Endothelial cell of umbilical vein (primary cell): ENCODE measurements at regions not wholly inside any gene's neighbourhood (a gene's known extent, or its start where the extent isn't known, plus 50 kb on each side); places are given as distances from the start of the nearest gene placed in this dataset.

ENCODE experiments used
- BruUV-seq: library from RNA; stranded (reverse); fragments of 400-500 nt; replicated peaks from 2 replicates; lab custom pipeline; 2021; lab: Mats Ljungman, UMichigan
- CTCF ChIA-PET: fragments of 300-600, 350-600 bp; sonication (Branson Sonifier 250); formaldehyde crosslinking; loops from one replicate; lab custom pipeline; 2021; ENCODE audit warnings: antibody characterized with exemption, inconsistent platforms; lab: Charles Lee
- POLR2A ChIA-PET: fragments of 300-600, 350-600 bp; sonication (Branson Sonifier 250); formaldehyde crosslinking; loops from one replicate; lab custom pipeline; 2021; ENCODE audit warnings: antibody characterized with exemption, inconsistent platforms; lab: Charles Lee
- DNase-seq: peaks from one replicate; pipeline ENCODE4 v3.0.0-alpha.2; 2011; ENCODE audit warnings: low read depth, low spot score
- FAIRE-seq: peaks from 2 replicates; lab custom pipeline; 2011; peaks lifted over from hg19 to GRCh38; lab: Jason Lieb, UNC
- H2AFZ ChIP-seq: 2 replicates; pipeline ENCODE4 v1.6.0; 2012; ENCODE audit warnings: low read depth, low read length, control low read depth, inconsistent platforms
- H3K27ac ChIP-seq: 2 replicates; pipeline ENCODE4 v1.5.1; 2011; ENCODE audit warnings: low read depth, mild to moderate bottlenecking, control low read depth, low read length, moderate library complexity; ENCODE audit not compliant: insufficient read depth
- H3K27me3 ChIP-seq, 2 experiments: 2 replicates each; pipeline versions ENCODE4 v1.6.0 to v1.6.1; 2011; ENCODE audit warnings: low read length in 2 of 2, mixed read lengths in 1 of 2; ENCODE audit not compliant: control insufficient read depth in 2 of 2, insufficient read depth in 2 of 2
- H3K36me3 ChIP-seq, 2 experiments: 2 replicates in 1 of 2; 3 replicates in 1 of 2; pipeline ENCODE4 v1.5.1; 2011; ENCODE audit warnings: low read length in 2 of 2, mild to moderate bottlenecking in 1 of 2, moderate library complexity in 1 of 2; ENCODE audit not compliant: control insufficient read depth in 2 of 2, insufficient read depth in 2 of 2; ENCODE audit errors: extremely low read depth in 1 of 2
- H3K4me1 ChIP-seq: 3 replicates; pipeline ENCODE4 v1.5.1; 2011; ENCODE audit warnings: mild to moderate bottlenecking, low read length; ENCODE audit not compliant: control insufficient read depth, insufficient read depth; ENCODE audit errors: extremely low read depth
- H3K4me2 ChIP-seq: 2 replicates; pipeline ENCODE4 v1.6.1; 2011; ENCODE audit warnings: low read length, control low read depth, mixed read lengths; ENCODE audit not compliant: insufficient read depth
- H3K4me3 ChIP-seq, 3 experiments: fragments of 200-600 bp in 1 of 3; sonication (generic), shearing (Covaris generic) in 1 of 3; replicated peaks in 1 of 3; 2 replicates each; pipeline ENCODE4 v1.5.1; 2011 to 2016; ENCODE audit warnings: control low read depth in 3 of 3, low read length in 3 of 3, mild to moderate bottlenecking in 2 of 3, inconsistent platforms in 1 of 3, low read depth in 1 of 3, moderate library complexity in 1 of 3; ENCODE audit not compliant: insufficient read depth in 1 of 3
- H3K79me2 ChIP-seq: 2 replicates; pipeline ENCODE4 v1.6.0; 2012; ENCODE audit warnings: low read length, inconsistent platforms; ENCODE audit not compliant: control insufficient read depth, insufficient read depth
- H3K9ac ChIP-seq: replicated peaks from 2 replicates; pipeline ENCODE3; 2011; ENCODE audit warnings: low read length, control low read depth; ENCODE audit not compliant: insufficient read depth; ENCODE audit errors: extremely low read depth
- H3K9me1 ChIP-seq: replicated peaks from 3 replicates; pipeline ENCODE4 v1.6.0; 2011; ENCODE audit warnings: mild to moderate bottlenecking, low read length; ENCODE audit not compliant: control insufficient read depth, insufficient read depth; ENCODE audit errors: extremely low read depth
- H3K9me3 ChIP-seq: replicated peaks from 2 replicates; pipeline ENCODE4 v1.5.1; 2012; ENCODE audit warnings: low read length, inconsistent platforms; ENCODE audit not compliant: control insufficient read depth, insufficient read depth
- H4K20me1 ChIP-seq: replicated peaks from 2 replicates; pipeline ENCODE3; 2011; ENCODE audit warnings: mild to moderate bottlenecking, low read length; ENCODE audit not compliant: control insufficient read depth, insufficient read depth; ENCODE audit errors: extremely low read depth
- EZH2 ChIP-seq: IDR thresholded peaks from 2 replicates; pipeline ENCODE4 v1.6.1; 2012; ENCODE audit warnings: borderline replicate concordance, low read depth, mild to moderate bottlenecking, moderate library complexity, low read length, inconsistent platforms; ENCODE audit not compliant: severe bottlenecking
- FOS ChIP-seq: IDR thresholded peaks from 2 replicates; pipeline ENCODE4 v1.6.1; 2011; ENCODE audit warnings: mild to moderate bottlenecking, low read length, moderate library complexity, borderline replicate concordance; ENCODE audit not compliant: insufficient read depth
- GATA2 ChIP-seq: IDR thresholded peaks from 2 replicates; pipeline ENCODE4 v1.7.0; 2011; ENCODE audit warnings: low read depth, mild to moderate bottlenecking, moderate library complexity, mixed read lengths, low read length; ENCODE audit not compliant: insufficient read length, insufficient read depth
- JUN ChIP-seq: IDR thresholded peaks from 2 replicates; pipeline ENCODE4 v1.6.1; 2011; ENCODE audit warnings: borderline replicate concordance, low read depth; ENCODE audit not compliant: insufficient read length, insufficient read depth
- MAX ChIP-seq: IDR thresholded peaks from 2 replicates; pipeline ENCODE4 v1.6.1; 2011; ENCODE audit not compliant: insufficient read depth, insufficient read length
- MYC ChIP-seq: IDR thresholded peaks from one replicate; pipeline ENCODE4 v1.6.1; 2011; ENCODE audit warnings: mild to moderate bottlenecking, low read depth, low read length
- POLR2A ChIP-seq: IDR thresholded peaks from 2 replicates; pipeline ENCODE4 v1.6.1; 2012; ENCODE audit warnings: low read depth, mild to moderate bottlenecking, control low read depth, low read length
- POLR2AphosphoS5 ChIP-seq: IDR thresholded peaks from 2 replicates; pipeline ENCODE4 v1.6.1; 2012; ENCODE audit warnings: low read depth, mild to moderate bottlenecking, control low read depth, low read length, moderate library complexity; ENCODE audit not compliant: insufficient read depth
- dilution Hi-C: fragments of 300-500 bp; cut with MboI; formaldehyde crosslinking; loops from one replicate; pipeline ENCODE4 v1.15.0; 2019; ENCODE audit warnings: low sequenced_read_pairs; ENCODE audit not compliant: extremely low pct_ligation_motif_present
- intact Hi-C: fragments of 100-400 bp; cut with micrococcal nuclease; formaldehyde crosslinking; loops from one replicate; pipeline ENCODE4 v1.10.0; 2022
- TF ChIP-seq, protein P1 (sequence below), 2 donors: IDR thresholded peaks; 1 replicate in 1 of 2; 2 replicates in 1 of 2; pipeline ENCODE4 v1.5.1; 2011; ENCODE audit warnings: low read length in 2 of 2, mild to moderate bottlenecking in 2 of 2, moderate library complexity in 2 of 2, control low read depth in 1 of 2, inconsistent platforms in 1 of 2, low read depth in 1 of 2; ENCODE audit not compliant: insufficient read depth in 1 of 2; ENCODE audit errors: extremely low read depth in 1 of 2

DNA sequence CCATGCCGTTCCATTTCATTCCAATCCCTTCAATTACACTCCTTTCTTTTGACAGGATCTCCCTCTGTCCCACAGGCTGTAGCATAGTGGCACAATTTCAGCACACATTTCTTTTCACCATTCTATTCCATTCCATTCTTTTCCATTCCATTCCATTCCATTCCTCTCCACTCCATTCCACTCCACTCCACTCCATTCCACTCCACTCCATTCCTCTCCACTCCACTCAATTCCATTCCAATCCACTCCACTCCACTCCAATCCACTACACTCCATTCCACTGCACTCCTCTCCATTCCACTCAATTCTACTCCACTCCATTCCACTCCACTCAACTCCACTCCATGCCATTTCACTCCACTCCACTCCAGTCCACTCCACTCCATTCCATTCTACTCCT lies 1495.1 kb downstream of the TSPY10 start:
- POLR2A ChIA-PET: no interaction called here
- H2AFZ ChIP-seq: no peak overlapping the region
- no peaks in the 10 kb centered on the region for H3K27me3 ChIP-seq
- no peak overlapping the region for H3K4me2 ChIP-seq
- TF ChIP-seq, protein P1, sequence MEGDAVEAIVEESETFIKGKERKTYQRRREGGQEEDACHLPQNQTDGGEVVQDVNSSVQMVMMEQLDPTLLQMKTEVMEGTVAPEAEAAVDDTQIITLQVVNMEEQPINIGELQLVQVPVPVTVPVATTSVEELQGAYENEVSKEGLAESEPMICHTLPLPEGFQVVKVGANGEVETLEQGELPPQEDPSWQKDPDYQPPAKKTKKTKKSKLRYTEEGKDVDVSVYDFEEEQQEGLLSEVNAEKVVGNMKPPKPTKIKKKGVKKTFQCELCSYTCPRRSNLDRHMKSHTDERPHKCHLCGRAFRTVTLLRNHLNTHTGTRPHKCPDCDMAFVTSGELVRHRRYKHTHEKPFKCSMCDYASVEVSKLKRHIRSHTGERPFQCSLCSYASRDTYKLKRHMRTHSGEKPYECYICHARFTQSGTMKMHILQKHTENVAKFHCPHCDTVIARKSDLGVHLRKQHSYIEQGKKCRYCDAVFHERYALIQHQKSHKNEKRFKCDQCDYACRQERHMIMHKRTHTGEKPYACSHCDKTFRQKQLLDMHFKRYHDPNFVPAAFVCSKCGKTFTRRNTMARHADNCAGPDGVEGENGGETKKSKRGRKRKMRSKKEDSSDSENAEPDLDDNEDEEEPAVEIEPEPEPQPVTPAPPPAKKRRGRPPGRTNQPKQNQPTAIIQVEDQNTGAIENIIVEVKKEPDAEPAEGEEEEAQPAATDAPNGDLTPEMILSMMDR (IDR thresholded peaks at IDR 0.05; ENCODE audit: extremely low read depth in 1 of 2, insufficient read depth in 1 of 2, low read depth in 1 of 2, low read length in 2 of 2): no peak
- TF ChIP-seq MYC (no peak), MAX (no peak), POLR2A (no peak), POLR2AphosphoS5 (no peak), EZH2 (no peak), FOS (no peak), JUN (no peak), GATA2 (no peak)
- CTCF ChIA-PET: no interaction called here
- H3K79me2 ChIP-seq: no peaks in the 10 kb centered on the region
- H3K36me3 ChIP-seq: no peaks in the 10 kb centered on the region
- no peaks in the 10 kb centered on the region for H3K9me1 ChIP-seq
- DNase-seq: no peak
- no peak for FAIRE-seq
- intact Hi-C loops (no loop called here), dilution Hi-C loops (no loop called here)
- H3K27ac ChIP-seq: no peak overlapping the region
- H3K9ac ChIP-seq: no peak overlapping the region
- no TSS peak for BruUV-seq
- H4K20me1 ChIP-seq: no peaks in the 10 kb centered on the region
- peaks cover 2% of the 10 kb centered on the region for H3K9me3 ChIP-seq
- H3K4me3 ChIP-seq: no peak overlapping the region
- no peaks in the 10 kb centered on the region for H3K4me1 ChIP-seq
